ENCODE measurements at regions not wholly inside any gene's neighbourhood (a gene's known extent, or its start where the extent isn't known, plus 50 kb on each side); places are given as distances from the start of the nearest gene placed in this dataset.

GRCh38 chr15:36208868-36209582 is 370.4 kb upstream of the CDIN1 start:
- TF ChIP-seq EZH2 (IDR thresholded peaks at IDR 0.05; ENCODE audit: insufficient read depth, low read length) (no peak), CTCF (IDR thresholded peaks at IDR 0.05; ENCODE audit: insufficient read depth, low read depth, low read length) (peak; percentile 15)

Data from astrocyte (in vitro differentiated cells and primary cell).